CD4-positive, alpha-beta T cell treated with Interleukin-6 for 4 hours (primary cell): ENCODE measurements at regions not wholly inside any gene's neighbourhood (a gene's known extent, or its start where the extent isn't known, plus 50 kb on each side); places are given as distances from the start of the nearest gene placed in this dataset.
"Not testable (repeated sequence)": the region's sequence is repeated elsewhere in the genome, so short reads cannot be mapped to it uniquely, and the experiment has no call there.

Source experiments
- DNase-seq: peaks from one replicate; pipeline ENCODE4 v3.0.0-alpha.2; 2020; ENCODE audit warnings: mixed read lengths

GRCh38 chr7:68613405-68613804 is 984.9 kb upstream of the AUTS2 start:
- DNase-seq = no peak

DNA sequence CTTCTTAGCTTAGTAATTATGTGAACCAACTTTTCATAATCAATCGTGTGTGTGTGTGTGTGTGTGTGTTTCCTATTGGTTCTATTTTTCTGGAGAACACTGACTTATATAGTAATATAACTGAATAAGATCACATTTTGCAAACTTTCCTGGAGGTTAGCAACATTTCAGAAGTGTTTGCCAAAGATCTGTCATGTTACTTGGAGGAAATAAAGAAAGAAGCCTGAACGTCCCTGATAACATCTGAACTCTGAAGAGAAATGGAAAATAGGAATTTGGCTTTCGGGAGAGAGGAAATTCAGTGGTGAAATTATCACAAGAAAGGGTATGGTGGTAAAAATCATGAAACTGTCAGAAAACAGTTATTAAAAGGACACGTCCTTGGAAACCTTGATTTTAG is 984.4 kb upstream of the AUTS2 start:
- DNase-seq = no peak

GRCh38 chr7:68619526-68619925 is 978.7 kb upstream of the AUTS2 start:
- no peak for DNase-seq

- DNase-seq = no peak
Measured at GRCh38 chr7:68622500-68622899, 975.8 kb upstream of the AUTS2 start.

DNA sequence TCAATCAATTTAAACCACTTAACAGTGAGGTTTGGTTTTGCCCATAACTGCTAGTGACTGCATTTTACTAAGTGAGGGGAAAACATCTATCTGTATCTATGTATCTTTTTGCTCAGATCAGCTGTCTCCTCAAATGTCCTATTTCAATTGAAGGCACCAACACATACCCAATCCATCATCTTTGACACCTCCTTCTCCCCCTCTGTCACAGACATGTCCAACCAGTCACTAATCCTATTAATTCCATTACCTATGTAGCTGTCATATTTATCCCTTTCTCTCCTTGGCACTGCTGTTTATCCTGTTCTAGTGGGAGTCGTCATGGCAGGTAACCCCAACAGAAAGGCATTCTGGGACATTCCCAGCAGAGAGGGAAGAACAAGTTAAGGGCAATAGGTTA is 975.2 kb upstream of the AUTS2 start:
- DNase-seq = no peak

GRCh38 chr7:68627247-68627864 is 970.9 kb upstream of the AUTS2 start:
- DNase-seq = no peak

DNA sequence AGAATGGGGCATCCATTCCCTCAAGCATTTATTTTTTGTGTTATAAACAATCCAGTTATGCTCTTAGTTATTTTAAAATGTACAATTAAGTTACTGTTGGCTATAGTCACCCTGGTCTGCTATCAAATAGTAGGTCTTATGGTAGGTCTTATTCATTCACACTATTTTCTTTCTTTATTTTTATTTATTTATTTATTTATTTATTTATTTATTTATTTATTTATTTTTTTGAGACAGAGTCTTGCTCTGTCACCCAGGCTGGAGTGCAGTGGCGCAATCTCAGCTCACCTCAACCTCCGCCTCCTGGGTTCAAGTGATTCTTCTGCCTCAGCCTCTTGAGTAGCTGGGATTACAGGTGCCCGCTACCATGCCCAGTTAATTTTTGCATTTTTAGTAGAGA is 967.4 kb upstream of the AUTS2 start:
- not testable (repeated sequence) for DNase-seq

DNA sequence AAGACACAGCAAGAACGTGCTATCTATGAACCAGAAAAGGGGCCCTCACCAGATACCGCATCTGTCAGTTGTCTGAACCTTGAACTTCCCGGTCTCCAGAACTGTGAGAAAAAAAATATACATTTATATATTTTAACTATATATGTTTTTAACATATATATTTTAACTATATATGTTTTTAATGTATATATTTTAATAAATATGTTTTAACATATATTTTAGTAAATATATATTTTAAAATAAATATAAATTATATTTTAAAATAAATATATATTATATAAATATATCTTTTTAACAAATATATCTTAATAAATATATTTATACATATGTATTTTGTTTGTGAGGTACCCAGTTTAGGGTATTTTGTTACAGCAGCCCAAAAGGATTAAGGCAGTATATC is 958.2 kb upstream of the AUTS2 start:
- DNase-seq = no peak

DNA sequence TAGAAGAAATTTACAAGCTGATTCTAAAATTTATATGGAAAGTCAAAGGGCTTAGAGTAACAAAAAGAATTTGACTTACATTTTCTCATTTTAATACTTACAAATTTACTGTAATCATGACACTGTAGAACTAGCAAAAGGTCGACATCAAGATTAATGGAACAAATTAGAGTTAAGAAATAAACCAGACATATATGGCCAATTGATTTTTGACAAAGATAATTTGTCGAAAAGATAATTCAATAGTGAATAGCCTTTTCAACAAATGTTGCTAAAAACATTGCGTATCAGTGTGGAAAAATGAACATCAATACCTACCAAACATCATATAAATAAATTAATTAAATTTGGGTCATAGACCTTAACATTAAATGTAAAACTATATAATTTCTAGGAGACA is 955.5 kb upstream of the AUTS2 start:
- DNase-seq = no peak

DNA sequence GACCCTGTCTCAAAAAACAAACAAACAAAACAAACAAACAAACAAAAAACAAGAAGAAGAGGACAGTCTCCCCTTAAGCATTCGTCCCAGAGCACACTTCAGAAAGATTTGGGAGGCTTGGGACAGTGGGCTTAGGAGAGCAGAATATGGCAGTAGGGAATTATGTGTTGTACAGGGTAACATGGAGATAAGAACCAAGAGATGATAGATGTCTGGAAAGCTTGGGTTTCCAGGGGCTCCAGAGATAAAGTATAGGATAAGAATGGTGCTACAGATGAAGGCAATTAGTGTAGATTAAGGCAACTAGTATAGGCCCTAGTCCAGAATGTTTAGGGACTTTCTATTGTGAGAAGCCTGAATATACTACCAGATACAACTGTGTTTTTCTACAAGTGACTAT is 934.9 kb upstream of the AUTS2 start:
- no peak for DNase-seq

- no peak for DNase-seq
Measured at GRCh38 chr7:68671046-68671445, 927.2 kb upstream of the AUTS2 start.

- no peak for DNase-seq
Measured at GRCh38 chr7:68671671-68672070, 926.6 kb upstream of the AUTS2 start.

DNA sequence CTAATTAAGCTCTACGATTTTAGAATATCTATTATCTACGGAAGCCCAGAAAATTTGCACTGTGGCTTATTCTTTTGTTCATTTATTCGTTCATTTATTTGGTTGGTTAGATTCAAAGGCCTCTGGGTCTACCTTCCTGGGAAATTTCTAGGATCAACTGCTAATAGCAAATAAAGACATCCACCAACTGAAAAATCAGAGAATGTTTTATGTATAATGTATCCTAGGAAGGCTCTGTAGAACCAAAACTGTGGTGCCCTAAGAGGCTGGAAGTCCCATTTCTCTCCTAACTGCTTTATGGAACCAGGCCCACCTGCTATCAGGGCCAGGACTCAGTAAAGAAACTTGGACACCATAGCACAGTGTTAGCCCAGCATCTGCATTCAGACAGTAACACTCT is 923.4 kb upstream of the AUTS2 start:
- no peak for DNase-seq

- DNase-seq = no peak
Measured at GRCh38 chr7:68676813-68677535, 921.3 kb upstream of the AUTS2 start.

GRCh38 chr7:68678196-68678595 is 920.1 kb upstream of the AUTS2 start:
- no peak for DNase-seq

DNA sequence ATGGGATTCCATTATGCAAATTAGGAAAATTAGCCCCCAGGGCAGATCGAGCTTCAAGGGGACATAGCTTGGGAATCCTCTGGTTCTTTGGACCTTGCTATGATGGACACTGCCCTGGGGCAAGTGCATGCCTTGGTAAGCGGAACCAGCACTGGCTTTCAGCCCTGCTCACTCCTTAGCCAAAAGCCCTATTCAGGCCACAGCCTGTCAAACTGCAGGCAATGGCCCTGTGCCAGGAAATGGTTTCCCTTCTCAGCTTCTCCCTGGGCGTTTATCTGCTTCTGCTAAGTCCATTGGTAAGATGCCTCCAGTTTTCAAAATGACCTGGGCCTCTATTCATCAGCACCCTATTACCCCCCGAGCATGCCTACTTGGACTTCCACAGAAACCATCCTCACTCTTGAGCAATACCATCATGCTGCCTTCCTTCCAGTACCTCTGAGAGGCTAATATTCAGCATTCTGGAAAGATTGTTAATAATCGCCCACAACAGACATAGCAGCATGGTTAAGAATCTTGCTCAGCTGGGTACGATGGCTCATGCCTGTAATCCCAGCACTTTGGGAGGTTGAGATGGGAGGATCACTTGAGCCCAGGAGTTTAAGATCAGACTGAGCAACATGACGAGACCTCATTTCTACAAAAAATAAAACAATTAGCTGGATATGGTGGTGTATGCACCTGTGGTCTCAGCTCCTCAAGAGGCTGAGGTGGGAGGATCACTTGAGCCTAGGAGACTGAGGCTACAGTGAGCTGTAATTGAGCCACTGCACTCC is 918.6 kb upstream of the AUTS2 start:
- DNase-seq = no peak

GRCh38 chr7:68680235-68680872 is 917.9 kb upstream of the AUTS2 start:
- DNase-seq = no peak

- no peak for DNase-seq
Measured at GRCh38 chr7:68682910-68683309, 915.4 kb upstream of the AUTS2 start.

- DNase-seq = no peak
Measured at GRCh38 chr7:68684246-68684839, 913.9 kb upstream of the AUTS2 start.

- no peak for DNase-seq
Measured at GRCh38 chr7:68684996-68685395, 913.3 kb upstream of the AUTS2 start.

DNA sequence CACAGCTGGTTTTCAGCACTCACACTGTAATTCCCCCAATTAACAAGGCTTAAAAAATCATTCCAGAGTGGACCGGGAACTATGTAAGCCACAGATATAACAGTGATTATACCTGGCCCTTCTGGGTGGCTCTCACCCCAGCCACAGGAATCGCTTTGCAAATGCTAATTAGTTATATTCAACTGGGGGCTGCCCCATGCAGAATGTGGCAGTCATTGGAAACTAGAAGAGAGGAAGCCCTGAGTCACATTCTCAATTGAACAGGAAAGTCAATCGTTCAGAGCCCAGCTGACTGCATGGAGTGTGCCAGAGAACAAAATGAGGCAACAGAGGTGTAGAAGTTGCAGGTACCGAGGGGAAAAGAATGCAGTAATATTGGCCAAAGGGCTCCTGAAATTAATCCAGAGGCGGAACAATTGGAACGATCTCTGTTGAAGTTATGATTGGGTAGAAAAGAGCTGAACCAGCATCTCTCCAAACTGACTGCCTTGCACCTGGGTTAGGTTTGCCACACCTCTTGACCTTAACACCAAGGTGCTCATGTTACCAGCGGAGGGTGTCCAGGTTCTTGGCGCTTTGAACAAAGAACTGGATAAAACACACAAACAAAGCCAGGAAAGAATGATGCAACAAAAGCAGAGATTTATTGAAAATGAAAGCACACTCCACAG is 909.7 kb upstream of the AUTS2 start:
- DNase-seq = no peak

DNA sequence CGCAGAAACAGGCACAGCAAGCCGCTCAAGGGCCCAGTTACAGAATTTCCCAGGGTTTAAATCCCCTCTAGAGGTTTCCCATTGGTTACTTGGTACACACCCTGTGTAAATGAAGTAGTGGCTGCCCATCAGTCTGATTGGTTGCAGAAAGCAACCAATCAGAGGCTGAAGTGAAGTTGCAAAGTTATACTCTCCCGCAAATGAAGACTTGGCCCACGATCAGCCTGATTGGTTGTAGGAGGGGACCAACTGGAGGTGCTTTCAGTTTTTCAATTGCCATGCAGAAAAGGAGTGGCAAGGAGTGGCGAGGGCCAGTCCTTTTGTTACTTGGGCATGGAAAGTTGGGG is 909.2 kb upstream of the AUTS2 start:
- no peak for DNase-seq
